Fibroblast of peridontal ligament (primary cell): ENCODE measurements at regions not wholly inside any gene's neighbourhood (a gene's known extent, or its start where the extent isn't known, plus 50 kb on each side); places are given as distances from the start of the nearest gene placed in this dataset.
"Not testable (repeated sequence)": the region's sequence is repeated elsewhere in the genome, so short reads cannot be mapped to it uniquely, and the experiment has no call there.

Source experiments
- DNase-seq: peaks from one replicate; pipeline ENCODE4 v3.0.0-alpha.2; 2010; ENCODE audit errors: extremely low read depth

- no peak for DNase-seq
Measured at GRCh38 chr12:63508543-63508942, 159.8 kb downstream of the DPY19L2 start.

- no peak for DNase-seq
Measured at GRCh38 chr12:63499567-63499966, 168.7 kb downstream of the DPY19L2 start.

GRCh38 chr12:63498239-63498638 lies 170.1 kb downstream of the DPY19L2 start:
- no peak for DNase-seq

GRCh38 chr12:63496654-63497053 lies 171.6 kb downstream of the DPY19L2 start:
- DNase-seq, result no peak

- DNase-seq, result no peak
Measured at GRCh38 chr12:63495974-63496373, 172.3 kb downstream of the DPY19L2 start.

GRCh38 chr12:63493357-63493756 lies 174.9 kb downstream of the DPY19L2 start:
- DNase-seq, result not testable (repeated sequence)

- DNase-seq, result peak; percentile 34
Measured at GRCh38 chr12:63480186-63480585, 188.1 kb downstream of the DPY19L2 start.

GRCh38 chr12:63470161-63470560 lies 198.1 kb downstream of the DPY19L2 start:
- DNase-seq, result no peak

GRCh38 chr12:63467951-63468350 lies 200.3 kb downstream of the DPY19L2 start:
- no peak for DNase-seq

GRCh38 chr12:63457857-63458256 lies 210.4 kb downstream of the DPY19L2 start:
- DNase-seq, result no peak

GRCh38 chr12:63457428-63457827 lies 210.9 kb downstream of the DPY19L2 start:
- no peak for DNase-seq

- no peak for DNase-seq
Measured at GRCh38 chr12:63450816-63451215, 217.5 kb downstream of the DPY19L2 start.

- DNase-seq, result no peak
Measured at GRCh38 chr12:63450334-63450733, 218.0 kb downstream of the DPY19L2 start.

- no peak for DNase-seq
Measured at GRCh38 chr12:63445224-63445880, 222.9 kb downstream of the DPY19L2 start.

GRCh38 chr12:63440048-63440447 lies 228.2 kb downstream of the DPY19L2 start:
- no peak for DNase-seq

- DNase-seq, result not testable (repeated sequence)
Measured at GRCh38 chr12:63434384-63434783, 233.9 kb downstream of the DPY19L2 start.

GRCh38 chr12:63427969-63428368 lies 240.3 kb downstream of the DPY19L2 start:
- not testable (repeated sequence) for DNase-seq

- DNase-seq, result not testable (repeated sequence)
Measured at GRCh38 chr12:63427029-63427428, 241.3 kb downstream of the DPY19L2 start.

- no peak for DNase-seq
Measured at GRCh38 chr12:63424671-63425070, 243.6 kb downstream of the DPY19L2 start.

GRCh38 chr12:63423839-63424238 lies 244.5 kb downstream of the DPY19L2 start:
- no peak for DNase-seq

GRCh38 chr12:63420206-63420644 lies 248.1 kb downstream of the DPY19L2 start:
- peak; percentile 73 for DNase-seq

- DNase-seq, result no peak
Measured at GRCh38 chr12:63419154-63419553, 249.1 kb downstream of the DPY19L2 start.

- no peak for DNase-seq
Measured at GRCh38 chr12:63416788-63417187, 251.5 kb downstream of the DPY19L2 start.

GRCh38 chr12:63415357-63415756 lies 252.9 kb downstream of the DPY19L2 start:
- DNase-seq, result no peak
